ENCODE measurements at regions not wholly inside any gene's neighbourhood (a gene's known extent, or its start where the extent isn't known, plus 50 kb on each side); places are given as distances from the start of the nearest gene placed in this dataset.

GRCh38 chr9:90024409-90024808, 419.6 kb downstream of the GADD45G start:
- no peaks in the 10 kb centered on the region for H3K36me3 Mint-ChIP-seq (ENCODE audit: low read depth)
- no peak overlapping the region for H3K4me3 Mint-ChIP-seq
- TF ChIP-seq, protein P1, sequence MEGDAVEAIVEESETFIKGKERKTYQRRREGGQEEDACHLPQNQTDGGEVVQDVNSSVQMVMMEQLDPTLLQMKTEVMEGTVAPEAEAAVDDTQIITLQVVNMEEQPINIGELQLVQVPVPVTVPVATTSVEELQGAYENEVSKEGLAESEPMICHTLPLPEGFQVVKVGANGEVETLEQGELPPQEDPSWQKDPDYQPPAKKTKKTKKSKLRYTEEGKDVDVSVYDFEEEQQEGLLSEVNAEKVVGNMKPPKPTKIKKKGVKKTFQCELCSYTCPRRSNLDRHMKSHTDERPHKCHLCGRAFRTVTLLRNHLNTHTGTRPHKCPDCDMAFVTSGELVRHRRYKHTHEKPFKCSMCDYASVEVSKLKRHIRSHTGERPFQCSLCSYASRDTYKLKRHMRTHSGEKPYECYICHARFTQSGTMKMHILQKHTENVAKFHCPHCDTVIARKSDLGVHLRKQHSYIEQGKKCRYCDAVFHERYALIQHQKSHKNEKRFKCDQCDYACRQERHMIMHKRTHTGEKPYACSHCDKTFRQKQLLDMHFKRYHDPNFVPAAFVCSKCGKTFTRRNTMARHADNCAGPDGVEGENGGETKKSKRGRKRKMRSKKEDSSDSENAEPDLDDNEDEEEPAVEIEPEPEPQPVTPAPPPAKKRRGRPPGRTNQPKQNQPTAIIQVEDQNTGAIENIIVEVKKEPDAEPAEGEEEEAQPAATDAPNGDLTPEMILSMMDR (IDR thresholded peaks at IDR 0.05), result no peak
- peaks cover 15% of the 10 kb centered on the region for H3K27me3 Mint-ChIP-seq (ENCODE audit: low read depth, poor library complexity)
- DNase-seq, result no peak
- H3K4me1 Mint-ChIP-seq, result peaks cover 7% of the 10 kb centered on the region
- H3K27ac Mint-ChIP-seq, result no peak overlapping the region
- H3K9me3 Mint-ChIP-seq, result peaks cover 7% of the 10 kb centered on the region

DNA sequence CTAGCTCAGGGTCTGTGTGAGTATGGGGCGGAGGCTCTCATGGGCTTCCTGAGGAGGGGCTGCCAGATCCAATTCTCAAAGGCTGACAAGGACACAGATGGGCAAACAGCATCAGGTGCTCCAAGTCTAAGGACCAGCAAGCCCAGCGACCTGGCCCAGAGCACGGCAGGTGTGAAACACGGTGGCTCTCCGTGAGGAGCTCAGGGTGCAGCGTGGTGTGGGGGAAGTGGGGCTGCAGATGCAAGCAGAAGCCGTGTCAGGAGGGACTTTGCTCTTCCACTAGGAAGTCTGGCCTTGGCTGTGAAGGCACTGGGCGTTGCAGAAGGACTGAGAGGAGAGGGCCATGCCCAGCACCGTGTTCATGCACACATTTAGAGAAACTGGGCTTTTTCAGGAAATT, 420.0 kb downstream of the GADD45G start:
- no peak for DNase-seq
- TF ChIP-seq, protein P1 (IDR thresholded peaks at IDR 0.05), result no peak
- H3K27ac Mint-ChIP-seq, result no peak overlapping the region
- peaks cover 3% of the 10 kb centered on the region for H3K4me1 Mint-ChIP-seq
- no peak overlapping the region for H3K4me3 Mint-ChIP-seq
- peaks cover 7% of the 10 kb centered on the region for H3K9me3 Mint-ChIP-seq
- H3K36me3 Mint-ChIP-seq (ENCODE audit: low read depth), result no peaks in the 10 kb centered on the region
- H3K27me3 Mint-ChIP-seq (ENCODE audit: low read depth, poor library complexity), result peaks cover 15% of the 10 kb centered on the region

- Mint-ChIP-seq H3K9me3 (peaks cover 5% of the 10 kb centered on the region), H3K27me3 (ENCODE audit: low read depth, poor library complexity) (peaks cover 15% of the 10 kb centered on the region), H3K27ac (no peak overlapping the region), H3K4me3 (no peak overlapping the region), H3K36me3 (ENCODE audit: low read depth) (no peaks in the 10 kb centered on the region), H3K4me1 (no peaks in the 10 kb centered on the region)
- no peak for DNase-seq
- TF ChIP-seq, protein P1 (IDR thresholded peaks at IDR 0.05), result no peak
These were observed 421.0 kb downstream of the GADD45G start for GRCh38 chr9:90025816-90026215.

DNA sequence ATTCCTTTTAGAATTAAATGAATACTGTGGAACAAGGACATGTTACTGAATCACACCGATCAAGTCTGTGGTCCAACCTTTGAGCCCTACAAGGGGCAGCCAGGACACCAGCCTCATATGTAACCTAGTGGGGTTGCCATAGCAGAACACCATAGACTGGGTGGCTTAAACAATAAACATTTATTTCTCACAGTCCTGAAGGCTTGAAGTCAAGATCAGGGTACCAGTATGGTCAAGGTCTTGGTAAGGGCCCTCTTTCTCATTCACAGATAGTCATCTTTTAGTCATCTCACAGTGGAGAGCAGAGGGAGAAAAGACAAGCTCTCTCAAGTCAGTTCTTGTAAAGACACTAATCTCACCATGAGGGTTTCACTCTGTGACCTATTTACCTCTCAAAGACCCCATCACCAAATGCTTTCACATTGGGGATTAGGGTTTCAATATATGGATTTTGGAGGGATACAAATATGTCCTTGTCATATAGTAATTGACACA, 422.5 kb downstream of the GADD45G start:
- Mint-ChIP-seq H3K36me3 (ENCODE audit: low read depth) (no peaks in the 10 kb centered on the region), H3K9me3 (peaks cover 4% of the 10 kb centered on the region), H3K27ac (no peak overlapping the region), H3K4me1 (peaks cover 7% of the 10 kb centered on the region), H3K4me3 (no peak overlapping the region), H3K27me3 (ENCODE audit: low read depth, poor library complexity) (peaks cover 10% of the 10 kb centered on the region)
- no peak for DNase-seq
- TF ChIP-seq, protein P1 (IDR thresholded peaks at IDR 0.05), result no peak

DNA sequence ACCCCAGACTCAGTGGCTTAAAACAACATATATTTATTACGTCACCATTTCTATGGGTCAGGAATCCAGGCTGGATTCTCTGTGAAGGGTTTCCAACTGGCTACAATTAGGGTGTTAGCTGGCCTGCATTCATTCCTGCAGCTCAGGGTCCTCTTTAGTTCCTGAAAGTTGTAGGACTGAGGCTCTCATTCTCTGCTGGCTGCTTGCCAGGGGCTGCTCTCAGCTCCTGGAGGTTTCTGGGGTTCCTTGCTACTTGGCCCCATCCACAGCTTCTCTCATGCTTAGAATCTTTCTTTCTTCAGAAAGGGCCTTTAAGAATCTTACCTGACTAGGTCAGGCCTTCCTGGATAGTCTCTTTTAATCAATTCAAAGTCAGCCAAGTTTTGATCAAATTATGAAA, 424.6 kb downstream of the GADD45G start:
- no peaks in the 10 kb centered on the region for H3K36me3 Mint-ChIP-seq (ENCODE audit: low read depth)
- DNase-seq, result no peak
- peaks cover 6% of the 10 kb centered on the region for H3K27me3 Mint-ChIP-seq (ENCODE audit: low read depth, poor library complexity)
- no peak overlapping the region for H3K4me3 Mint-ChIP-seq
- H3K4me1 Mint-ChIP-seq, result peaks cover 13% of the 10 kb centered on the region
- no peak overlapping the region for H3K27ac Mint-ChIP-seq
- H3K9me3 Mint-ChIP-seq, result no peaks in the 10 kb centered on the region
- TF ChIP-seq, protein P1 (IDR thresholded peaks at IDR 0.05), result no peak

DNA sequence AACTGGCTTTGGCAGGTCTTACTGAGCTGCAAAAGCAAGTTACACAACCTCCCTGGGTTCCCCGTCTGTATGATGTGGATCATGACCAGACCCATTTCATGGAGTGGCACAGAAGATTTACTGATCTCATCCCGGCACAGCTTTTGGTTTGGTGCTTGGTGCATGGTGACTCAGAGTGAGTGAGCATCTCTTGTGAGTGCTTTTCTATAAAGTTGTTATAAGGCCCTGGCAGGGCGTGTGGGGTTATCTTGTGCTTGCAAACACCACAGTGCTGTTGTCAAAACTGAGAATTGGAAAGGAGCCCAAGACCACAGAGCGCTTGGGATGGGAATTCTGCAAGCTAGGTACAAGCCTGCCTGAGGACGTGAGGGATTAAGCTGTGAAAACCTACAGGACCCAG, 425.2 kb downstream of the GADD45G start:
- TF ChIP-seq, protein P1 (IDR thresholded peaks at IDR 0.05), result no peak
- Mint-ChIP-seq H3K27ac (no peak overlapping the region), H3K4me3 (no peak overlapping the region), H3K27me3 (ENCODE audit: low read depth, poor library complexity) (peaks cover 2% of the 10 kb centered on the region), H3K36me3 (ENCODE audit: low read depth) (no peaks in the 10 kb centered on the region), H3K9me3 (no peaks in the 10 kb centered on the region), H3K4me1 (peaks cover 14% of the 10 kb centered on the region)
- no peak for DNase-seq
